ENCODE measurements at regions not wholly inside any gene's neighbourhood (a gene's known extent, or its start where the extent isn't known, plus 50 kb on each side); places are given as distances from the start of the nearest gene placed in this dataset.

DNA sequence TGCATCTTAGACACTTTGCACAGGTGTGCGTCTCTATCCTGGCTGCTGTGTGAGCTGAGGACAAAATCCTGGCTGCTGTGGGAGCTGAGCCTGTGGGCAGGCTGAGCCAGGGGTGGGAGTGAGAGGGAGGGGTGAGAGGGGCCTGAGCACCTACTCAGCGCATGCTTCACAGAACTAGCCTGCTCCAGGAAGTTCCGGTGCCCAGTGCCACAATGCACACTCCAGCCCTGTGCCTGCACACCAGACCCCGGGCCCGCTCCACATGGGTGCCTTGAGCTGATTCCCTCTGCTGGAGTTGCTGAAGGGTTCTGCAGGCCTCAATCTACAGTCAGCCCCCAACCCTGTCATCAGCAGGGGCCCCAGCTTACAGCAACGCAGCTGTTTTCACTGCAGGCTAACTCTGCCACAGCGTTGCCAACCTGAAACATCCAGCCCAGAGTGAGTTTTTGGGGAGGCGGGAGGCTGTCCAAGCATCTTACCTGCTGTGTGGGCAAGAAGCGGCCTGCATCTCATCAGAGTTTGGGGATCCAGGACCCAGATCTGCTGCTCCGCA lies 1377.9 kb downstream of the TBC1D22A start:
- TF ChIP-seq, protein P1, sequence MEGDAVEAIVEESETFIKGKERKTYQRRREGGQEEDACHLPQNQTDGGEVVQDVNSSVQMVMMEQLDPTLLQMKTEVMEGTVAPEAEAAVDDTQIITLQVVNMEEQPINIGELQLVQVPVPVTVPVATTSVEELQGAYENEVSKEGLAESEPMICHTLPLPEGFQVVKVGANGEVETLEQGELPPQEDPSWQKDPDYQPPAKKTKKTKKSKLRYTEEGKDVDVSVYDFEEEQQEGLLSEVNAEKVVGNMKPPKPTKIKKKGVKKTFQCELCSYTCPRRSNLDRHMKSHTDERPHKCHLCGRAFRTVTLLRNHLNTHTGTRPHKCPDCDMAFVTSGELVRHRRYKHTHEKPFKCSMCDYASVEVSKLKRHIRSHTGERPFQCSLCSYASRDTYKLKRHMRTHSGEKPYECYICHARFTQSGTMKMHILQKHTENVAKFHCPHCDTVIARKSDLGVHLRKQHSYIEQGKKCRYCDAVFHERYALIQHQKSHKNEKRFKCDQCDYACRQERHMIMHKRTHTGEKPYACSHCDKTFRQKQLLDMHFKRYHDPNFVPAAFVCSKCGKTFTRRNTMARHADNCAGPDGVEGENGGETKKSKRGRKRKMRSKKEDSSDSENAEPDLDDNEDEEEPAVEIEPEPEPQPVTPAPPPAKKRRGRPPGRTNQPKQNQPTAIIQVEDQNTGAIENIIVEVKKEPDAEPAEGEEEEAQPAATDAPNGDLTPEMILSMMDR (IDR thresholded peaks at IDR 0.05; ENCODE audit: low read depth, low read length) = no peak
- TF ChIP-seq, protein P2, sequence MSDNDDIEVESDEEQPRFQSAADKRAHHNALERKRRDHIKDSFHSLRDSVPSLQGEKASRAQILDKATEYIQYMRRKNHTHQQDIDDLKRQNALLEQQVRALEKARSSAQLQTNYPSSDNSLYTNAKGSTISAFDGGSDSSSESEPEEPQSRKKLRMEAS (IDR thresholded peaks at IDR 0.05; ENCODE audit: low read depth, low read length) = no peak
- TF ChIP-seq POLR2A (IDR thresholded peaks at IDR 0.05; ENCODE audit: extremely low read depth, insufficient read length) (no peak), MYC (IDR thresholded peaks at IDR 0.05; ENCODE audit: low read depth, low read length) (no peak)

Data from NB4 (cell line).